Astrocyte of the spinal cord (primary cell): ENCODE measurements at regions not wholly inside any gene's neighbourhood (a gene's known extent, or its start where the extent isn't known, plus 50 kb on each side); places are given as distances from the start of the nearest gene placed in this dataset.

Experiments used
- DNase-seq: peaks from one replicate; pipeline ENCODE4 v3.0.0; 2011; ENCODE audit warnings: low read depth, low spot score
- H3K4me3 ChIP-seq: 2 replicates; pipeline ENCODE4 v1.5.1; 2011; ENCODE audit warnings: low read depth, mild to moderate bottlenecking, low read length, moderate library complexity
- CTCF ChIP-seq: IDR thresholded peaks from 2 replicates; pipeline ENCODE4 v1.5.1; 2012; ENCODE audit warnings: low read depth, mild to moderate bottlenecking, low read length, inconsistent platforms
- in situ Hi-C: cut with HindIII; loops from 2 replicates; pipeline ENCODE4 v1.10.0; 2017; ENCODE audit warnings: low sequenced_read_pairs

- TF ChIP-seq CTCF: peak; percentile 81
- peak; percentile 64 for DNase-seq
- in situ Hi-C loops: no loop called here
- no peak overlapping the region for H3K4me3 ChIP-seq
Measured at GRCh38 chr15:79595995-79596622, 164.0 kb downstream of the MINAR1 start.

GRCh38 chr15:79598639-79599038 lies 166.5 kb downstream of the MINAR1 start:
- no peak for TF ChIP-seq CTCF
- H3K4me3 ChIP-seq: no peak overlapping the region
- no peak for DNase-seq
- in situ Hi-C loops: no loop called here

- no peak overlapping the region for H3K4me3 ChIP-seq
- DNase-seq: no peak
- in situ Hi-C loops: no loop called here
- no peak for TF ChIP-seq CTCF
Measured at GRCh38 chr15:79601405-79602086, 169.4 kb downstream of the MINAR1 start.

GRCh38 chr15:79602180-79602579 lies 170.0 kb downstream of the MINAR1 start:
- no peak for DNase-seq
- TF ChIP-seq CTCF: no peak
- no peak overlapping the region for H3K4me3 ChIP-seq
- in situ Hi-C loops: no loop called here

- no peak for DNase-seq
- H3K4me3 ChIP-seq: no peak overlapping the region
- TF ChIP-seq CTCF: no peak
- in situ Hi-C loops: no loop called here
Measured at GRCh38 chr15:79602731-79603130, 170.6 kb downstream of the MINAR1 start.

- DNase-seq: no peak
- no peak for TF ChIP-seq CTCF
- in situ Hi-C loops: no loop called here
- H3K4me3 ChIP-seq: no peak overlapping the region
Measured at GRCh38 chr15:79606831-79607355, 174.8 kb downstream of the MINAR1 start.
